H9 (cell line): ENCODE measurements at regions not wholly inside any gene's neighbourhood (a gene's known extent, or its start where the extent isn't known, plus 50 kb on each side); places are given as distances from the start of the nearest gene placed in this dataset.

Source experiments
- DNase-seq: peaks from one replicate; pipeline ENCODE4 v3.0.0-alpha.2; 2017
- H2AFZ ChIP-seq: one replicate; pipeline ENCODE4 v1.6.1; 2013; ENCODE audit warnings: mild to moderate bottlenecking, low read length, control low read depth, moderate library complexity
- H2AK5ac ChIP-seq: 2 replicates; pipeline ENCODE4 v1.6.1; 2013; ENCODE audit warnings: low read length, control low read depth, mixed read lengths; ENCODE audit not compliant: insufficient read length
- H2BK120ac ChIP-seq: one replicate; pipeline ENCODE4 v1.6.1; 2013; ENCODE audit warnings: low read depth, mild to moderate bottlenecking, low read length, control low read depth, inconsistent platforms; ENCODE audit not compliant: poor library complexity, severe bottlenecking
- H2BK12ac ChIP-seq: 2 replicates; pipeline ENCODE4 v1.6.1; 2013; ENCODE audit warnings: low read length, control low read depth, mixed read lengths, low read depth; ENCODE audit not compliant: insufficient read length
- H2BK15ac ChIP-seq: 2 replicates; pipeline ENCODE4 v1.6.1; 2013; ENCODE audit warnings: low read depth, low read length, control low read depth
- H2BK20ac ChIP-seq: one replicate; pipeline ENCODE4 v1.6.1; 2013; ENCODE audit warnings: low read depth, mild to moderate bottlenecking, low read length, control low read depth, inconsistent platforms; ENCODE audit not compliant: poor library complexity, severe bottlenecking
- H2BK5ac ChIP-seq: 2 replicates; pipeline ENCODE4 v1.6.1; 2013; ENCODE audit warnings: low read length, control low read depth, mixed read lengths; ENCODE audit not compliant: insufficient read length
- H3K14ac ChIP-seq: 2 replicates; pipeline ENCODE4 v1.6.1; 2013; ENCODE audit warnings: low read length, control low read depth; ENCODE audit not compliant: insufficient read depth
- H3K18ac ChIP-seq: 2 replicates; pipeline ENCODE4 v1.6.1; 2013; ENCODE audit warnings: low read depth, mild to moderate bottlenecking, mixed read lengths, low read length, control low read depth; ENCODE audit not compliant: insufficient read length
- H3K23ac ChIP-seq: 2 replicates; pipeline ENCODE4 v1.6.1; 2013; ENCODE audit warnings: low read length, control low read depth, mixed read lengths, low read depth; ENCODE audit not compliant: insufficient read length
- H3K23me2 ChIP-seq: 2 replicates; pipeline ENCODE4 v1.6.1; 2013; ENCODE audit warnings: low read depth, mild to moderate bottlenecking, mixed read lengths, low read length, control low read depth; ENCODE audit not compliant: insufficient read length, poor library complexity, severe bottlenecking
- H3K27ac ChIP-seq: 2 replicates; pipeline ENCODE4 v1.5.1; 2013; ENCODE audit warnings: low read length, control low read depth, mixed read lengths, low read depth; ENCODE audit not compliant: insufficient read length
- H3K27me3 ChIP-seq: 2 replicates; pipeline ENCODE4 v1.6.1; 2013; ENCODE audit warnings: low read length, control low read depth, inconsistent platforms; ENCODE audit not compliant: insufficient read depth
- H3K4ac ChIP-seq: 2 replicates; pipeline ENCODE4 v1.6.1; 2013; ENCODE audit warnings: low read depth, mild to moderate bottlenecking, control low read depth, inconsistent platforms, low read length, moderate library complexity
- H3K4me1 ChIP-seq: 2 replicates; pipeline ENCODE4 v1.6.1; 2013; ENCODE audit warnings: low read length, control low read depth, inconsistent platforms; ENCODE audit not compliant: insufficient read depth
- H3K4me2 ChIP-seq: 2 replicates; pipeline ENCODE4 v1.6.1; 2013; ENCODE audit warnings: low read length, control low read depth, mixed read lengths; ENCODE audit not compliant: insufficient read length, insufficient read depth
- H3K56ac ChIP-seq: 2 replicates; pipeline ENCODE4 v1.6.1; 2013; ENCODE audit warnings: low read depth, mild to moderate bottlenecking, mixed read lengths, low read length, control low read depth; ENCODE audit not compliant: insufficient read length
- H3K79me1 ChIP-seq: 2 replicates; pipeline ENCODE4 v1.6.1; 2013; ENCODE audit warnings: low read depth, mild to moderate bottlenecking, moderate library complexity, low read length, control low read depth, inconsistent platforms; ENCODE audit not compliant: insufficient read depth, poor library complexity, severe bottlenecking
- H3K79me2 ChIP-seq: 2 replicates; pipeline ENCODE4 v1.6.1; 2013; ENCODE audit warnings: low read length, control low read depth, inconsistent platforms; ENCODE audit not compliant: insufficient read depth
- H3K9ac ChIP-seq: 2 replicates; pipeline ENCODE4 v1.6.1; 2013; ENCODE audit warnings: low read length, control low read depth, mixed read lengths; ENCODE audit not compliant: insufficient read length; ENCODE audit errors: extremely low read depth
- H3K9me3 ChIP-seq: one replicate; pipeline ENCODE4 v1.6.1; 2013; ENCODE audit warnings: low read depth, low read length, inconsistent platforms; ENCODE audit not compliant: control insufficient read depth
- H3T11ph ChIP-seq: one replicate; pipeline ENCODE4 v1.6.1; 2013; ENCODE audit warnings: mild to moderate bottlenecking, low read length, control low read depth, inconsistent platforms
- H4K20me1 ChIP-seq: one replicate; pipeline ENCODE4 v1.6.1; 2013; ENCODE audit not compliant: control insufficient read depth, insufficient read length, insufficient read depth
- H4K5ac ChIP-seq: 2 replicates; pipeline ENCODE4 v1.6.1; 2013; ENCODE audit warnings: low read depth, mild to moderate bottlenecking, mixed read lengths, low read length, control low read depth; ENCODE audit not compliant: insufficient read length
- H4K8ac ChIP-seq: replicated peaks from 2 replicates; pipeline ENCODE4 v1.6.1; 2013; ENCODE audit warnings: low read length, control low read depth, mixed read lengths, low read depth; ENCODE audit not compliant: insufficient read length
- H4K91ac ChIP-seq: 2 replicates; pipeline ENCODE4 v1.6.1; 2013; ENCODE audit warnings: low read depth, mild to moderate bottlenecking, moderate library complexity, mixed read lengths, low read length, control low read depth; ENCODE audit not compliant: insufficient read length
- H3K27ac Mint-ChIP-seq, 3 experiments: 2 replicates in 2 of 3; 3 replicates in 1 of 3; pipeline ENCODE4 v1.8.0; 2020 to 2021; ENCODE audit warnings: mixed read lengths in 3 of 3, mild to moderate bottlenecking in 1 of 3, moderate library complexity in 1 of 3
- H3K27me3 Mint-ChIP-seq: 2 replicates; pipeline ENCODE4 v1.8.0; 2021; ENCODE audit warnings: low read depth, mild to moderate bottlenecking, moderate library complexity, mixed read lengths
- H3K36me3 Mint-ChIP-seq, 3 experiments: 2 replicates in 2 of 3; 3 replicates in 1 of 3; pipeline ENCODE4 v1.8.0; 2020 to 2021; ENCODE audit warnings: low read depth in 3 of 3, mixed read lengths in 3 of 3; ENCODE audit not compliant: insufficient read depth in 1 of 3
- H3K4me1 Mint-ChIP-seq, 2 experiments: 2 replicates each; pipeline ENCODE4 v1.8.0; 2020; ENCODE audit warnings: mixed read lengths in 2 of 2
- H3K4me3 Mint-ChIP-seq, 2 experiments: 2 replicates in 1 of 2; 3 replicates in 1 of 2; pipeline ENCODE4 v1.8.0; 2020 to 2021; ENCODE audit warnings: mild to moderate bottlenecking in 2 of 2, mixed read lengths in 2 of 2, moderate library complexity in 1 of 2
- H3K9me3 Mint-ChIP-seq, 2 experiments: 2 replicates in 1 of 2; 3 replicates in 1 of 2; pipeline ENCODE4 v1.8.0; 2020; ENCODE audit warnings: mild to moderate bottlenecking in 2 of 2, mixed read lengths in 2 of 2, moderate library complexity in 1 of 2
- WGBS: extraction: QIAGEN DNeasy Blood & Tissue Kit; methylation state at CpG from one replicate; pipeline ENCODE4 v1.1.7; 2013; ENCODE audit warnings: missing lambda C conversion rate, low lambda C conversion rate, mixed read lengths; ENCODE audit not compliant: insufficient read length; ENCODE audit errors: extremely low coverage; 5-methylcytosine and 5-hydroxymethylcytosine counted together
- TF ChIP-seq, protein P1 (sequence below): fragments of 200-600 bp; sonication (generic); conservative IDR thresholded peaks from 3 replicates; pipeline ENCODE4 v1.8.0; 2021; ENCODE audit warnings: antibody characterized with exemption, mild to moderate bottlenecking

DNA sequence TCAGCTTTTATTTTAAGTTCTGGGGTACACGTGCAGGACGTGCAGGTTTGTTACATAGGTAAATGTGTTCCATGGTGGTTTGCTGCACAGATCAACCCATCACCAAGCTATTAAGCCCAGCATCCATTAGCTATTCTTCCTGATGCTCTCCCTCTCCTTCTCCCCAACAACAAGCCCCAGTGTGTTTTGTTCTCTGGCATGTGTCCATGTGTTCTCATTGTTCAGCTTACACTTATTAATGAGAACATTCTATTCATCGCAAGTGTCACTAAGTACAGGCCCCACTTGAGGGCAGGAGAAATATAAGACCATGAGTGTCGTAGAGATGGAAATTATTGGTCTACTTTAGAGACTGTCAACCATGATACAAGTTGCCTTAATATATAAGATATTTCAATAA lies 615.1 kb downstream of the CDH8 start:
- no peaks in the 10 kb centered on the region for H3K4me1 ChIP-seq
- H3K23me2 ChIP-seq = no peaks in the 10 kb centered on the region
- Mint-ChIP-seq H3K4me1 (peaks cover 6 to 10% of the 10 kb centered on the region in 2 experiments), H3K4me3 (no peak overlapping the region), H3K36me3 (no peaks in the 10 kb centered on the region), H3K27ac (no peak overlapping the region), H3K27me3 (no peaks in the 10 kb centered on the region), H3K9me3 (no peaks in the 10 kb centered on the region; a peak in 1 of 5 replicates)
- H3K56ac ChIP-seq = no peak overlapping the region
- H3K14ac ChIP-seq = no peak overlapping the region
- no peak overlapping the region for H2BK15ac ChIP-seq
- no peaks in the 10 kb centered on the region for H3K27me3 ChIP-seq
- no peak overlapping the region for H3T11ph ChIP-seq
- no peak overlapping the region for H4K91ac ChIP-seq
- no peak for DNase-seq
- no peak overlapping the region for H2AK5ac ChIP-seq
- no peak overlapping the region for H3K9ac ChIP-seq
- no peak overlapping the region for H4K8ac ChIP-seq
- no peak overlapping the region for H3K18ac ChIP-seq
- no peak overlapping the region for H2BK120ac ChIP-seq
- TF ChIP-seq, protein P1, sequence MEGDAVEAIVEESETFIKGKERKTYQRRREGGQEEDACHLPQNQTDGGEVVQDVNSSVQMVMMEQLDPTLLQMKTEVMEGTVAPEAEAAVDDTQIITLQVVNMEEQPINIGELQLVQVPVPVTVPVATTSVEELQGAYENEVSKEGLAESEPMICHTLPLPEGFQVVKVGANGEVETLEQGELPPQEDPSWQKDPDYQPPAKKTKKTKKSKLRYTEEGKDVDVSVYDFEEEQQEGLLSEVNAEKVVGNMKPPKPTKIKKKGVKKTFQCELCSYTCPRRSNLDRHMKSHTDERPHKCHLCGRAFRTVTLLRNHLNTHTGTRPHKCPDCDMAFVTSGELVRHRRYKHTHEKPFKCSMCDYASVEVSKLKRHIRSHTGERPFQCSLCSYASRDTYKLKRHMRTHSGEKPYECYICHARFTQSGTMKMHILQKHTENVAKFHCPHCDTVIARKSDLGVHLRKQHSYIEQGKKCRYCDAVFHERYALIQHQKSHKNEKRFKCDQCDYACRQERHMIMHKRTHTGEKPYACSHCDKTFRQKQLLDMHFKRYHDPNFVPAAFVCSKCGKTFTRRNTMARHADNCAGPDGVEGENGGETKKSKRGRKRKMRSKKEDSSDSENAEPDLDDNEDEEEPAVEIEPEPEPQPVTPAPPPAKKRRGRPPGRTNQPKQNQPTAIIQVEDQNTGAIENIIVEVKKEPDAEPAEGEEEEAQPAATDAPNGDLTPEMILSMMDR = no peak
- no peak overlapping the region for H2AFZ ChIP-seq
- H3K27ac ChIP-seq = no peak overlapping the region
- no peak overlapping the region for H2BK20ac ChIP-seq
- no peak overlapping the region for H3K23ac ChIP-seq
- H3K79me1 ChIP-seq = no peaks in the 10 kb centered on the region
- no peak overlapping the region for H3K4ac ChIP-seq
- H4K5ac ChIP-seq = no peak overlapping the region
- H3K9me3 ChIP-seq = no peaks in the 10 kb centered on the region
- no peak overlapping the region for H2BK12ac ChIP-seq
- no CpG with 5 or more reads among the region's 4 CpGs for WGBS
- no peak overlapping the region for H2BK5ac ChIP-seq
- H3K4me2 ChIP-seq = no peak overlapping the region
- no peaks in the 10 kb centered on the region for H4K20me1 ChIP-seq
- no peaks in the 10 kb centered on the region for H3K79me2 ChIP-seq
